DMS 273 (cell line): ENCODE measurements at regions not wholly inside any gene's neighbourhood (a gene's known extent, or its start where the extent isn't known, plus 50 kb on each side); places are given as distances from the start of the nearest gene placed in this dataset.
"Not testable (repeated sequence)": the region's sequence is repeated elsewhere in the genome, so short reads cannot be mapped to it uniquely, and the experiment has no call there.

Experiments
- DNase-seq: peaks from one replicate; lab custom pipeline; 2025; ENCODE audit not compliant: unreplicated experiment; lab: John Stamatoyannopoulos, UW

- DNase-seq: peak; percentile 37
Measured at GRCh38 chr2:168300460-168300859, 53.1 kb upstream of the STK39 start.

- DNase-seq: no peak
Measured at GRCh38 chr2:168304024-168304681, 56.8 kb upstream of the STK39 start.

GRCh38 chr2:168307379-168307778, 60.0 kb upstream of the STK39 start:
- DNase-seq: no peak

GRCh38 chr2:168310580-168310979, 63.2 kb upstream of the STK39 start:
- no peak for DNase-seq

GRCh38 chr2:168311261-168311910, 64.0 kb upstream of the STK39 start:
- peak; percentile 84 for DNase-seq

- peak; percentile 12 for DNase-seq
Measured at GRCh38 chr2:168312036-168312822, 64.8 kb upstream of the STK39 start.

GRCh38 chr2:168314236-168314635, 66.8 kb upstream of the STK39 start:
- DNase-seq: no peak

GRCh38 chr2:168315331-168316072, 68.1 kb upstream of the STK39 start:
- DNase-seq: peak; percentile 11

- DNase-seq: no peak
Measured at GRCh38 chr2:168316073-168316440, 68.7 kb upstream of the STK39 start.

- no peak for DNase-seq
Measured at GRCh38 chr2:168317282-168317681, 69.9 kb upstream of the STK39 start.

- DNase-seq: no peak
Measured at GRCh38 chr2:168320267-168320666, 72.9 kb upstream of the STK39 start.

GRCh38 chr2:168322325-168323007, 75.1 kb upstream of the STK39 start:
- DNase-seq: no peak

GRCh38 chr2:168323529-168324021, 76.2 kb upstream of the STK39 start:
- DNase-seq: no peak

- no peak for DNase-seq
Measured at GRCh38 chr2:168326572-168326971, 79.2 kb upstream of the STK39 start.

- DNase-seq: no peak
Measured at GRCh38 chr2:168327328-168327727, 79.9 kb upstream of the STK39 start.

- DNase-seq: no peak
Measured at GRCh38 chr2:168328421-168328820, 81.0 kb upstream of the STK39 start.

GRCh38 chr2:168330624-168331423, 83.4 kb upstream of the STK39 start:
- no peak for DNase-seq

GRCh38 chr2:168335254-168335653, 87.9 kb upstream of the STK39 start:
- not testable (repeated sequence) for DNase-seq

GRCh38 chr2:168336786-168337388, 89.5 kb upstream of the STK39 start:
- DNase-seq: peak; percentile 67
